ENCODE measurements at regions not wholly inside any gene's neighbourhood (a gene's known extent, or its start where the extent isn't known, plus 50 kb on each side); places are given as distances from the start of the nearest gene placed in this dataset.

DNA sequence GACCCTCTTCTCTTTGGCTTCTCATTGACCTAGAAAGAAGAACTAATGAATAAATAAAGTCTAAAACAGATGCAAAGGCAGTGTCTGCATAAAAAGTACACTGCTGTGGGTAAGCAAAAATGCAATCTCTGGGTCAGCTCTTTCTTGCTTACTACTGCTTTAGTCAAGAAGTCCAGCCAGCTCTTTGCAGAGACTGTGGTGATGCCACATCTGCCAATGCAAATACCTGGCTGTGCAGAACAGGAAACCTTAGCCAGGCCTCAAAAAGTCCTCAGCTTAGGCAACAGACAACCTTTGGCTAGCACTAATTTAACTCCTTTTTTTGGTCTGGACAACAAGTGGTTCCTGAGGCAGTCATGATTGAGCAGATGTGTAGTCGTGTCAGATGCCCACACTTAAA lies 73.6 kb upstream of the RND3 start:
- TF ChIP-seq, protein P1, sequence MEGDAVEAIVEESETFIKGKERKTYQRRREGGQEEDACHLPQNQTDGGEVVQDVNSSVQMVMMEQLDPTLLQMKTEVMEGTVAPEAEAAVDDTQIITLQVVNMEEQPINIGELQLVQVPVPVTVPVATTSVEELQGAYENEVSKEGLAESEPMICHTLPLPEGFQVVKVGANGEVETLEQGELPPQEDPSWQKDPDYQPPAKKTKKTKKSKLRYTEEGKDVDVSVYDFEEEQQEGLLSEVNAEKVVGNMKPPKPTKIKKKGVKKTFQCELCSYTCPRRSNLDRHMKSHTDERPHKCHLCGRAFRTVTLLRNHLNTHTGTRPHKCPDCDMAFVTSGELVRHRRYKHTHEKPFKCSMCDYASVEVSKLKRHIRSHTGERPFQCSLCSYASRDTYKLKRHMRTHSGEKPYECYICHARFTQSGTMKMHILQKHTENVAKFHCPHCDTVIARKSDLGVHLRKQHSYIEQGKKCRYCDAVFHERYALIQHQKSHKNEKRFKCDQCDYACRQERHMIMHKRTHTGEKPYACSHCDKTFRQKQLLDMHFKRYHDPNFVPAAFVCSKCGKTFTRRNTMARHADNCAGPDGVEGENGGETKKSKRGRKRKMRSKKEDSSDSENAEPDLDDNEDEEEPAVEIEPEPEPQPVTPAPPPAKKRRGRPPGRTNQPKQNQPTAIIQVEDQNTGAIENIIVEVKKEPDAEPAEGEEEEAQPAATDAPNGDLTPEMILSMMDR (IDR thresholded peaks at IDR 0.05; ENCODE audit: insufficient read depth, low read depth, low read length): no peak
- no peak for TF ChIP-seq EZH2 (IDR thresholded peaks at IDR 0.05; ENCODE audit: insufficient read depth, low read length)

Data from astrocyte (in vitro differentiated cells and primary cell).